C4-2B (cell line): ENCODE measurements at regions not wholly inside any gene's neighbourhood (a gene's known extent, or its start where the extent isn't known, plus 50 kb on each side); places are given as distances from the start of the nearest gene placed in this dataset.

Experiments used
- ZFX ChIP-seq: fragments of 450-650 bp; IDR thresholded peaks from 2 replicates; pipeline ENCODE4 v1.6.1; 2017
- TF ChIP-seq, protein P1 (sequence below): fragments of 450-650 bp; conservative IDR thresholded peaks from 2 replicates; pipeline ENCODE4 v1.5.1; 2017; ENCODE audit warnings: mild to moderate bottlenecking

DNA sequence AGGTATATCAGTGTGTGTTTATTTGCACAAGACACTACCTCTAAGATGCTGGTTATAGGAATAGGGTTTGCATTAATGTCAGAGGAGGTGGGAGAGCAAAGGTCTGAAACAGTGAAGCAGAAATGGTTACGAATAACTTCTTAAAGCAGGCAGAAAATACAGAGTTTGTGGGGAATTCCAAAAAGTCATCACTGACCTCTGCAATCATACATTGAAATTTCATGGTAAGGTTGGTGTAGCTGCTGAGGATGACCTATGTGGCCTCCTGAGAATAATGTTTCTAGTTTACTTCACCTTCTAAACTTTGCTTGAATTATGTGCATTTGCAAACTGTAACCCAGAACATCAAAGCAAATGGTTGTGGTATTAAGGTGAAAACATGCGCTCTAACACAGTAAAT is 280.1 kb downstream of the PCDH20 start:
- TF ChIP-seq, protein P1, sequence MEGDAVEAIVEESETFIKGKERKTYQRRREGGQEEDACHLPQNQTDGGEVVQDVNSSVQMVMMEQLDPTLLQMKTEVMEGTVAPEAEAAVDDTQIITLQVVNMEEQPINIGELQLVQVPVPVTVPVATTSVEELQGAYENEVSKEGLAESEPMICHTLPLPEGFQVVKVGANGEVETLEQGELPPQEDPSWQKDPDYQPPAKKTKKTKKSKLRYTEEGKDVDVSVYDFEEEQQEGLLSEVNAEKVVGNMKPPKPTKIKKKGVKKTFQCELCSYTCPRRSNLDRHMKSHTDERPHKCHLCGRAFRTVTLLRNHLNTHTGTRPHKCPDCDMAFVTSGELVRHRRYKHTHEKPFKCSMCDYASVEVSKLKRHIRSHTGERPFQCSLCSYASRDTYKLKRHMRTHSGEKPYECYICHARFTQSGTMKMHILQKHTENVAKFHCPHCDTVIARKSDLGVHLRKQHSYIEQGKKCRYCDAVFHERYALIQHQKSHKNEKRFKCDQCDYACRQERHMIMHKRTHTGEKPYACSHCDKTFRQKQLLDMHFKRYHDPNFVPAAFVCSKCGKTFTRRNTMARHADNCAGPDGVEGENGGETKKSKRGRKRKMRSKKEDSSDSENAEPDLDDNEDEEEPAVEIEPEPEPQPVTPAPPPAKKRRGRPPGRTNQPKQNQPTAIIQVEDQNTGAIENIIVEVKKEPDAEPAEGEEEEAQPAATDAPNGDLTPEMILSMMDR = no peak
- no peak for TF ChIP-seq ZFX
